HEK293 (cell line): ENCODE measurements at regions not wholly inside any gene's neighbourhood (a gene's known extent, or its start where the extent isn't known, plus 50 kb on each side); places are given as distances from the start of the nearest gene placed in this dataset.

Experiments
- CTCF ChIA-PET: fragments of 350-600 bp; formaldehyde crosslinking; extraction: SDS; loops from one replicate; lab custom pipeline; 2021; ENCODE audit warnings: antibody characterized with exemption; lab: Yijun Ruan, JAX
- POLR2A ChIA-PET: fragments of 300-600 bp; formaldehyde crosslinking; extraction: SDS; loops from one replicate; lab custom pipeline; 2020; ENCODE audit warnings: antibody characterized with exemption, inconsistent platforms; lab: Yijun Ruan, JAX
- H3K27ac ChIP-seq: fragments of 200-500 bp; sonication (Bioruptor generic); 2 replicates; pipeline ENCODE4 v1.5.1; 2014; ENCODE audit warnings: low read depth, low read length, control low read depth, inconsistent platforms; ENCODE audit errors: extremely low read depth
- H3K36me3 ChIP-seq, 2 experiments: fragments of 200-500 bp in 1 of 2; sonication (Bioruptor generic) in 1 of 2; 1 replicate in 1 of 2; 2 replicates in 1 of 2; pipeline ENCODE4 v1.5.1; 2014 to 2017; ENCODE audit warnings: inconsistent platforms in 2 of 2, low read length in 2 of 2; ENCODE audit not compliant: control insufficient read depth in 2 of 2, insufficient read depth in 1 of 2
- H3K4me1 ChIP-seq: fragments of 200-500 bp; sonication (Bioruptor generic); 2 replicates; pipeline ENCODE4 v1.5.1; 2014; ENCODE audit warnings: mild to moderate bottlenecking, low read length, inconsistent platforms; ENCODE audit not compliant: control insufficient read depth, insufficient read depth
- H3K4me3 ChIP-seq: 2 replicates; pipeline ENCODE4 v1.5.1; 2011; ENCODE audit warnings: low read depth, mild to moderate bottlenecking, control low read depth, low read length, moderate library complexity
- H3K9me3 ChIP-seq: fragments of 200-500 bp; sonication (Bioruptor generic); 2 replicates; pipeline ENCODE4 v1.5.1; 2014; ENCODE audit warnings: low read depth, low read length, inconsistent platforms; ENCODE audit not compliant: control insufficient read depth, insufficient read depth
- EGR2 ChIP-seq: fragments of 450-650 bp; formaldehyde crosslinking; IDR thresholded peaks from 2 replicates; pipeline ENCODE4 v1.5.1; 2016; ENCODE audit warnings: low read depth, missing biosample characterization, missing genetic modification characterization
- MEIS1 ChIP-seq: sonication (generic); formaldehyde crosslinking; IDR thresholded peaks from 2 replicates; pipeline ENCODE4 v1.8.1; 2022; ENCODE audit warnings: missing genetic modification reagents, mild to moderate bottlenecking, borderline replicate concordance
- PRDM4 ChIP-seq: fragments of 450-650 bp; formaldehyde crosslinking; IDR thresholded peaks from 2 replicates; pipeline ENCODE4 v1.5.1; 2017; ENCODE audit warnings: missing biosample characterization, missing genetic modification characterization
- ZNF184 ChIP-seq: fragments of 450-650 bp; IDR thresholded peaks from 2 replicates; pipeline ENCODE4 v1.5.1; 2018; ENCODE audit warnings: missing biosample characterization, mild to moderate bottlenecking, missing genetic modification characterization
- ZNF37A ChIP-seq: fragments of 450-650 bp; IDR thresholded peaks from 2 replicates; pipeline ENCODE4 v1.5.1; 2018; ENCODE audit warnings: missing biosample characterization, missing genetic modification characterization
- ZNF398 ChIP-seq: fragments of 450-650 bp; formaldehyde crosslinking; IDR thresholded peaks from 2 replicates; pipeline ENCODE4 v1.5.1; 2017; ENCODE audit warnings: missing biosample characterization, missing genetic modification characterization
- ZNF433 ChIP-seq: fragments of 450-650 bp; formaldehyde crosslinking; IDR thresholded peaks from 2 replicates; pipeline ENCODE4 v1.5.1; 2016; ENCODE audit warnings: missing biosample characterization, missing genetic modification characterization, low read depth
- ZNF521 ChIP-seq: fragments of 450-650 bp; formaldehyde crosslinking; IDR thresholded peaks from 2 replicates; pipeline ENCODE4 v1.5.1; 2017; ENCODE audit warnings: missing biosample characterization, mild to moderate bottlenecking, missing genetic modification characterization
- ZNF549 ChIP-seq: fragments of 450-650 bp; IDR thresholded peaks from 2 replicates; pipeline ENCODE4 v1.5.1; 2018; ENCODE audit warnings: missing biosample characterization, missing genetic modification characterization, mild to moderate bottlenecking, inconsistent platforms, moderate library complexity
- ZNF660 ChIP-seq: fragments of 450-650 bp; IDR thresholded peaks from 2 replicates; pipeline ENCODE4 v1.5.1; 2018; ENCODE audit warnings: missing biosample characterization, mild to moderate bottlenecking, missing genetic modification characterization
- ZSCAN16 ChIP-seq: fragments of 450-650 bp; formaldehyde crosslinking; IDR thresholded peaks from 2 replicates; pipeline ENCODE4 v1.5.1; 2016; ENCODE audit warnings: missing biosample characterization, missing genetic modification characterization
- TF ChIP-seq, protein P1 (sequence below): fragments of 450-650 bp; formaldehyde crosslinking; IDR thresholded peaks from 2 replicates; pipeline ENCODE4 v1.5.1; 2016; ENCODE audit warnings: missing biosample characterization, missing genetic modification characterization
- TF ChIP-seq, protein P2 (sequence below): sonication (generic); formaldehyde crosslinking; IDR thresholded peaks from 2 replicates; pipeline ENCODE4 v1.8.1; 2022; ENCODE audit warnings: mild to moderate bottlenecking, moderate library complexity, missing genetic modification reagents
- TF ChIP-seq, protein P3 (sequence below): fragments of 450-650 bp; formaldehyde crosslinking; IDR thresholded peaks from 2 replicates; pipeline ENCODE4 v1.5.1; 2016; ENCODE audit warnings: missing biosample characterization, missing genetic modification characterization, borderline replicate concordance
- TF ChIP-seq, protein P4 (sequence below): fragments of 450-650 bp; formaldehyde crosslinking; IDR thresholded peaks from 2 replicates; pipeline ENCODE4 v1.5.1; 2016; ENCODE audit warnings: missing biosample characterization, missing genetic modification characterization

DNA sequence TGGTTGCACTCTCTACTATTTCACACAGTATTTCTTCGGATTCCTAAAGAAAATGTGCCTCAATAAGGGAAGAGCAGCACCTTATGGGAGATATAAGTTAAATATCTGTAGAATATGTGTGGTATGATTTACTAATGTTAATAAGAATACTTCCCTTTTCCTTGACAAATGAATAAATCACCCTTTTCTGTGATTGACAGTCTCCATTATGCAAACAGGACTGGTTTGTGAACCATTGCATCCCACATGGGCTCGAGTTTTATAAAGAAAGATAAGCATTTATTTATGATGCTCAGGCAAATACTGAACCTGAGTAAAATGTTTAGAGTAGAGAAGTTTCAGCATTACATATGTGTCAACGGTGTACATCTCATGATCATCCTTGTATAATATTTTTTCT, 587.7 kb upstream of the BRINP3 start:
- Histone ChIP-seq H3K9me3 (no peaks in the 10 kb centered on the region), H3K27ac (no peak overlapping the region)
- TF ChIP-seq, protein P1, sequence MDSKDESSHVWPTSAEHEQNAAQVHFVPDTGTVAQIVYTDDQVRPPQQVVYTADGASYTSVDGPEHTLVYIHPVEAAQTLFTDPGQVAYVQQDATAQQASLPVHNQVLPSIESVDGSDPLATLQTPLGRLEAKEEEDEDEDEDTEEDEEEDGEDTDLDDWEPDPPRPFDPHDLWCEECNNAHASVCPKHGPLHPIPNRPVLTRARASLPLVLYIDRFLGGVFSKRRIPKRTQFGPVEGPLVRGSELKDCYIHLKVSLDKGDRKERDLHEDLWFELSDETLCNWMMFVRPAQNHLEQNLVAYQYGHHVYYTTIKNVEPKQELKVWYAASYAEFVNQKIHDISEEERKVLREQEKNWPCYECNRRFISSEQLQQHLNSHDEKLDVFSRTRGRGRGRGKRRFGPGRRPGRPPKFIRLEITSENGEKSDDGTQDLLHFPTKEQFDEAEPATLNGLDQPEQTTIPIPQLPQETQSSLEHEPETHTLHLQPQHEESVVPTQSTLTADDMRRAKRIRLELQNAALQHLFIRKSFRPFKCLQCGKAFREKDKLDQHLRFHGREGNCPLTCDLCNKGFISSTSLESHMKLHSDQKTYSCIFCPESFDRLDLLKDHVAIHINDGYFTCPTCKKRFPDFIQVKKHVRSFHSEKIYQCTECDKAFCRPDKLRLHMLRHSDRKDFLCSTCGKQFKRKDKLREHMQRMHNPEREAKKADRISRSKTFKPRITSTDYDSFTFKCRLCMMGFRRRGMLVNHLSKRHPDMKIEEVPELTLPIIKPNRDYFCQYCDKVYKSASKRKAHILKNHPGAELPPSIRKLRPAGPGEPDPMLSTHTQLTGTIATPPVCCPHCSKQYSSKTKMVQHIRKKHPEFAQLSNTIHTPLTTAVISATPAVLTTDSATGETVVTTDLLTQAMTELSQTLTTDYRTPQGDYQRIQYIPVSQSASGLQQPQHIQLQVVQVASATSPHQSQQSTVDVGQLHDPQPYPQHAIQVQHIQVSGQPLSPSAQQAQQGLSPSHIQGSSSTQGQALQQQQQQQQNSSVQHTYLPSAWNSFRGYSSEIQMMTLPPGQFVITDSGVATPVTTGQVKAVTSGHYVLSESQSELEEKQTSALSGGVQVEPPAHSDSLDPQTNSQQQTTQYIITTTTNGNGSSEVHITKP, result no peak
- no peak for TF ChIP-seq ZNF398 (tag by site-specific recombination)
- TF ChIP-seq, protein P2, sequence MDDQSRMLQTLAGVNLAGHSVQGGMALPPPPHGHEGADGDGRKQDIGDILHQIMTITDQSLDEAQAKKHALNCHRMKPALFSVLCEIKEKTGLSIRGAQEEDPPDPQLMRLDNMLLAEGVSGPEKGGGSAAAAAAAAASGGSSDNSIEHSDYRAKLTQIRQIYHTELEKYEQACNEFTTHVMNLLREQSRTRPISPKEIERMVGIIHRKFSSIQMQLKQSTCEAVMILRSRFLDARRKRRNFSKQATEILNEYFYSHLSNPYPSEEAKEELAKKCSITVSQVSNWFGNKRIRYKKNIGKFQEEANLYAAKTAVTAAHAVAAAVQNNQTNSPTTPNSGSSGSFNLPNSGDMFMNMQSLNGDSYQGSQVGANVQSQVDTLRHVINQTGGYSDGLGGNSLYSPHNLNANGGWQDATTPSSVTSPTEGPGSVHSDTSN (CRISPR knock-in tag), result no peak
- TF ChIP-seq, protein P3, sequence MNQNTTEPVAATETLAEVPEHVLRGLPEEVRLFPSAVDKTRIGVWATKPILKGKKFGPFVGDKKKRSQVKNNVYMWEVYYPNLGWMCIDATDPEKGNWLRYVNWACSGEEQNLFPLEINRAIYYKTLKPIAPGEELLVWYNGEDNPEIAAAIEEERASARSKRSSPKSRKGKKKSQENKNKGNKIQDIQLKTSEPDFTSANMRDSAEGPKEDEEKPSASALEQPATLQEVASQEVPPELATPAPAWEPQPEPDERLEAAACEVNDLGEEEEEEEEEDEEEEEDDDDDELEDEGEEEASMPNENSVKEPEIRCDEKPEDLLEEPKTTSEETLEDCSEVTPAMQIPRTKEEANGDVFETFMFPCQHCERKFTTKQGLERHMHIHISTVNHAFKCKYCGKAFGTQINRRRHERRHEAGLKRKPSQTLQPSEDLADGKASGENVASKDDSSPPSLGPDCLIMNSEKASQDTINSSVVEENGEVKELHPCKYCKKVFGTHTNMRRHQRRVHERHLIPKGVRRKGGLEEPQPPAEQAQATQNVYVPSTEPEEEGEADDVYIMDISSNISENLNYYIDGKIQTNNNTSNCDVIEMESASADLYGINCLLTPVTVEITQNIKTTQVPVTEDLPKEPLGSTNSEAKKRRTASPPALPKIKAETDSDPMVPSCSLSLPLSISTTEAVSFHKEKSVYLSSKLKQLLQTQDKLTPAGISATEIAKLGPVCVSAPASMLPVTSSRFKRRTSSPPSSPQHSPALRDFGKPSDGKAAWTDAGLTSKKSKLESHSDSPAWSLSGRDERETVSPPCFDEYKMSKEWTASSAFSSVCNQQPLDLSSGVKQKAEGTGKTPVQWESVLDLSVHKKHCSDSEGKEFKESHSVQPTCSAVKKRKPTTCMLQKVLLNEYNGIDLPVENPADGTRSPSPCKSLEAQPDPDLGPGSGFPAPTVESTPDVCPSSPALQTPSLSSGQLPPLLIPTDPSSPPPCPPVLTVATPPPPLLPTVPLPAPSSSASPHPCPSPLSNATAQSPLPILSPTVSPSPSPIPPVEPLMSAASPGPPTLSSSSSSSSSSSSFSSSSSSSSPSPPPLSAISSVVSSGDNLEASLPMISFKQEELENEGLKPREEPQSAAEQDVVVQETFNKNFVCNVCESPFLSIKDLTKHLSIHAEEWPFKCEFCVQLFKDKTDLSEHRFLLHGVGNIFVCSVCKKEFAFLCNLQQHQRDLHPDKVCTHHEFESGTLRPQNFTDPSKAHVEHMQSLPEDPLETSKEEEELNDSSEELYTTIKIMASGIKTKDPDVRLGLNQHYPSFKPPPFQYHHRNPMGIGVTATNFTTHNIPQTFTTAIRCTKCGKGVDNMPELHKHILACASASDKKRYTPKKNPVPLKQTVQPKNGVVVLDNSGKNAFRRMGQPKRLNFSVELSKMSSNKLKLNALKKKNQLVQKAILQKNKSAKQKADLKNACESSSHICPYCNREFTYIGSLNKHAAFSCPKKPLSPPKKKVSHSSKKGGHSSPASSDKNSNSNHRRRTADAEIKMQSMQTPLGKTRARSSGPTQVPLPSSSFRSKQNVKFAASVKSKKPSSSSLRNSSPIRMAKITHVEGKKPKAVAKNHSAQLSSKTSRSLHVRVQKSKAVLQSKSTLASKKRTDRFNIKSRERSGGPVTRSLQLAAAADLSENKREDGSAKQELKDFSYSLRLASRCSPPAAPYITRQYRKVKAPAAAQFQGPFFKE (tag by site-specific recombination), result no peak
- TF ChIP-seq, all 188 proteins: peak for 0
- Histone ChIP-seq H3K4me1 (no peaks in the 10 kb centered on the region), H3K4me3 (no peak overlapping the region), H3K36me3 (no peaks in the 10 kb centered on the region)
- ChIA-PET CTCF (no interaction called here), POLR2A (no interaction called here)

GRCh38 chr1:191065771-191066170, 588.1 kb upstream of the BRINP3 start:
- TF ChIP-seq ZNF433 (tag by site-specific recombination), result no peak
- TF ChIP-seq ZNF37A (tag by site-specific recombination), result no peak
- TF ChIP-seq ZNF521 (tag by site-specific recombination), result no peak
- no peak for TF ChIP-seq ZSCAN16
- TF ChIP-seq ZNF184, result no peak
- TF ChIP-seq, protein P4, sequence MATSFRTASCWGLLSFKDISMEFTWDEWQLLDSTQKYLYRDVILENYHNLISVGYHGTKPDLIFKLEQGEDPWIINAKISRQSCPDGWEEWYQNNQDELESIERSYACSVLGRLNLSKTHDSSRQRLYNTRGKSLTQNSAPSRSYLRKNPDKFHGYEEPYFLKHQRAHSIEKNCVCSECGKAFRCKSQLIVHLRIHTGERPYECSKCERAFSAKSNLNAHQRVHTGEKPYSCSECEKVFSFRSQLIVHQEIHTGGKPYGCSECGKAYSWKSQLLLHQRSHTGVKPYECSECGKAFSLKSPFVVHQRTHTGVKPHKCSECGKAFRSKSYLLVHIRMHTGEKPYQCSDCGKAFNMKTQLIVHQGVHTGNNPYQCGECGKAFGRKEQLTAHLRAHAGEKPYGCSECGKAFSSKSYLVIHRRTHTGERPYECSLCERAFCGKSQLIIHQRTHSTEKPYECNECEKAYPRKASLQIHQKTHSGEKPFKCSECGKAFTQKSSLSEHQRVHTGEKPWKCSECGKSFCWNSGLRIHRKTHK (tag by site-specific recombination), result no peak
- no peak for TF ChIP-seq ZNF549
- TF ChIP-seq PRDM4 (tag by site-specific recombination), result no peak
- TF ChIP-seq MEIS1, result no peak
- TF ChIP-seq EGR2 (tag by site-specific recombination), result no peak
- TF ChIP-seq ZNF660, result no peak
- H3K9me3 ChIP-seq, result no peaks in the 10 kb centered on the region
- ChIA-PET POLR2A (no interaction called here), CTCF (no interaction called here)
- no peak overlapping the region for H3K27ac ChIP-seq
- H3K36me3 ChIP-seq, result no peaks in the 10 kb centered on the region
- no peaks in the 10 kb centered on the region for H3K4me1 ChIP-seq
- H3K4me3 ChIP-seq, result no peak overlapping the region
